Type B pancreatic cell (in vitro differentiated cells): ENCODE measurements at regions not wholly inside any gene's neighbourhood (a gene's known extent, or its start where the extent isn't known, plus 50 kb on each side); places are given as distances from the start of the nearest gene placed in this dataset.

ENCODE experiments used
- DNase-seq: peaks from one replicate; pipeline ENCODE4 v3.0.0; 2021; ENCODE audit warnings: mixed read lengths; ENCODE audit not compliant: unreplicated experiment; ENCODE audit errors: extremely low spot score
- H3K27ac Mint-ChIP-seq: 2 replicates; pipeline ENCODE4 v1.8.0; 2021; ENCODE audit warnings: mild to moderate bottlenecking, mixed read lengths
- H3K27me3 Mint-ChIP-seq: 2 replicates; pipeline ENCODE4 v1.8.0; 2021; ENCODE audit warnings: mixed read lengths
- H3K36me3 Mint-ChIP-seq: 2 replicates; pipeline ENCODE4 v1.8.0; 2021; ENCODE audit warnings: mixed read lengths
- H3K4me1 Mint-ChIP-seq: one replicate; pipeline ENCODE4 v1.8.0; 2021; ENCODE audit warnings: mixed read lengths; ENCODE audit not compliant: unreplicated experiment
- H3K4me3 Mint-ChIP-seq: 2 replicates; pipeline ENCODE4 v1.8.0; 2021; ENCODE audit warnings: mild to moderate bottlenecking, mixed read lengths
- H3K9me3 Mint-ChIP-seq: 2 replicates; pipeline ENCODE4 v1.8.0; 2021; ENCODE audit warnings: mixed read lengths
- TF ChIP-seq, protein P1 (sequence below): fragments of 200-600 bp; sonication (generic); conservative IDR thresholded peaks from 2 replicates; pipeline ENCODE4 v1.5.0; 2021; ENCODE audit warnings: antibody characterized with exemption, mild to moderate bottlenecking

DNA sequence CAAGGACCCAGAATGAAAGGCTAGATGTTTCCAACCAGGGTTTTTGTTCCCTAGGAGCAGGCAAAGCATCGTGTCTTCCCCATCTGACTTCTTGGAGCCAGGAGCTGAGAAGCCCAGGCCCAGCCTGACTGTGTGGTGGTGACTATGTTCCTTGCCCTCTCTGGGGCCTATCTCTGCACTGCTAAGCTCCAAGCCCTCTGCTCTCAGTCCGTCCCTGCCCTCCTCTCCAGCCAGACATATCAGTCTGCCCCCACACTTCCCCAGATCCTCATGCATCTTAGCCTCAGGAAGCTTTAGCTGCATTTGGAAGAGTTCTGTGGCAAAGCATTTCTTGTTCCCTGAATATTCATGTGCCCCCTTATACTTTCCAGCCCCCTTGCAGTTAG, 196.6 kb downstream of the CYP26B1 start:
- H3K4me1 Mint-ChIP-seq, result peaks cover 39% of the 10 kb centered on the region
- peaks cover 5% of the 10 kb centered on the region for H3K9me3 Mint-ChIP-seq
- H3K27ac Mint-ChIP-seq, result peak overlapping the region; percentile 37
- H3K4me3 Mint-ChIP-seq, result no peak overlapping the region
- TF ChIP-seq, protein P1, sequence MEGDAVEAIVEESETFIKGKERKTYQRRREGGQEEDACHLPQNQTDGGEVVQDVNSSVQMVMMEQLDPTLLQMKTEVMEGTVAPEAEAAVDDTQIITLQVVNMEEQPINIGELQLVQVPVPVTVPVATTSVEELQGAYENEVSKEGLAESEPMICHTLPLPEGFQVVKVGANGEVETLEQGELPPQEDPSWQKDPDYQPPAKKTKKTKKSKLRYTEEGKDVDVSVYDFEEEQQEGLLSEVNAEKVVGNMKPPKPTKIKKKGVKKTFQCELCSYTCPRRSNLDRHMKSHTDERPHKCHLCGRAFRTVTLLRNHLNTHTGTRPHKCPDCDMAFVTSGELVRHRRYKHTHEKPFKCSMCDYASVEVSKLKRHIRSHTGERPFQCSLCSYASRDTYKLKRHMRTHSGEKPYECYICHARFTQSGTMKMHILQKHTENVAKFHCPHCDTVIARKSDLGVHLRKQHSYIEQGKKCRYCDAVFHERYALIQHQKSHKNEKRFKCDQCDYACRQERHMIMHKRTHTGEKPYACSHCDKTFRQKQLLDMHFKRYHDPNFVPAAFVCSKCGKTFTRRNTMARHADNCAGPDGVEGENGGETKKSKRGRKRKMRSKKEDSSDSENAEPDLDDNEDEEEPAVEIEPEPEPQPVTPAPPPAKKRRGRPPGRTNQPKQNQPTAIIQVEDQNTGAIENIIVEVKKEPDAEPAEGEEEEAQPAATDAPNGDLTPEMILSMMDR, result no peak
- DNase-seq, result no peak
- H3K27me3 Mint-ChIP-seq, result no peaks in the 10 kb centered on the region
- no peaks in the 10 kb centered on the region for H3K36me3 Mint-ChIP-seq

DNA sequence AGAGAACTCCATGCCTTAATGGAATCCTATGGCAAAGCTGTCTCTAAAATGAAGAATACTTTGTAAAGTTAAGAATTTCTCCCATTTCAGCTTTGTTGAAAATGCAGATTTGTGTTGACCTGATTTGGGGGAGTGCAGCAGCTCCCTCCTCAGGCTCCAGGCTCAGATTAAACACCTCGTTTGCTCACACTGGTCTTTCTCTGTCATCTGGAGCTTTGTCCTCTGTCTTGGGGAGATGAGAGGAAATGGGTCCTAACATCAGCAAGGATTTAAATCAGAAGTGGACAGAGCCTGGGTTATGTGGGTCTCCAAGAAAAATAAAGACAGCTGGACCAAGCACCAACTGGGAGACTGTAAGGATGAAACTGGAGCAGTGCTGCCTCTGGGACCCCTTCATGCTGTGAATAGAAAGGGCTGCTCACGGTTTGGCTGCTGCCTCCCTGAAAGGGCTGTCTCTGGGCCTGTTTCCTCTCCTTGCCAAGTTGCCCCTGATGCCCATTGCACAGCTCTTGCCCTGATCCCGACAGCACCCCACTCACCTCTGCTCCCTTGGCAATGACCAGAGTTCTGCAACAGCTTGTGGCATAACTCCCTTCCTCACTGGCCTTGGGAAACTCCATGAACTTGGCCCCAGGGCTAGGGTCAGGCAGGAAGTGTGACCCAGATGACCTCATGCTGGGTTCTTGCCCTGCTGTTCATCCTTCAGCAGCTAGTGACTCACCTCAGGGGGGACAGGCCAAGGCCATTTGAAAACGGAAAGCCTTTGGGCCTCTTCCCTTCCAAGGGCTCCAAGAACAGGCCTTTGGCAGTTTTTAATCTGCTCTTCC, 197.2 kb downstream of the CYP26B1 start:
- Mint-ChIP-seq H3K4me1 (peaks cover 40% of the 10 kb centered on the region), H3K4me3 (no peak overlapping the region), H3K27ac (no peak overlapping the region), H3K27me3 (no peaks in the 10 kb centered on the region), H3K9me3 (peaks cover 5% of the 10 kb centered on the region), H3K36me3 (no peaks in the 10 kb centered on the region)
- TF ChIP-seq, protein P1, result no peak
- DNase-seq, result peak; percentile 47

DNA sequence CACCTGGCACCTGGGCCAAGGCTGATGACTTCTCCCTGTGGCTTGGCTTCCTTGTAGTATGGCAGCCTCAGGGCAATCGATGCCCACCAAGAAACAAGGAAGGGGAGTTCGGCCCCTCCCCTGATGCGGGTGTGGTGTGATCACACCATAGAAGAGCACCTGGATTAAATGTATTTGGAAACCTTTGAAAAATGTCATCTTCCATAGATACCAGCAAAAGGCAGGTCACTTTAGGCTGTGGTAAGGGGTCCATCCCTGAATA, 198.2 kb downstream of the CYP26B1 start:
- H3K27ac Mint-ChIP-seq, result no peak overlapping the region
- peaks cover 50% of the 10 kb centered on the region for H3K4me1 Mint-ChIP-seq
- no peak for DNase-seq
- H3K27me3 Mint-ChIP-seq, result no peaks in the 10 kb centered on the region
- peaks cover 5% of the 10 kb centered on the region for H3K9me3 Mint-ChIP-seq
- TF ChIP-seq, protein P1, result no peak
- H3K4me3 Mint-ChIP-seq, result no peak overlapping the region
- no peaks in the 10 kb centered on the region for H3K36me3 Mint-ChIP-seq

DNA sequence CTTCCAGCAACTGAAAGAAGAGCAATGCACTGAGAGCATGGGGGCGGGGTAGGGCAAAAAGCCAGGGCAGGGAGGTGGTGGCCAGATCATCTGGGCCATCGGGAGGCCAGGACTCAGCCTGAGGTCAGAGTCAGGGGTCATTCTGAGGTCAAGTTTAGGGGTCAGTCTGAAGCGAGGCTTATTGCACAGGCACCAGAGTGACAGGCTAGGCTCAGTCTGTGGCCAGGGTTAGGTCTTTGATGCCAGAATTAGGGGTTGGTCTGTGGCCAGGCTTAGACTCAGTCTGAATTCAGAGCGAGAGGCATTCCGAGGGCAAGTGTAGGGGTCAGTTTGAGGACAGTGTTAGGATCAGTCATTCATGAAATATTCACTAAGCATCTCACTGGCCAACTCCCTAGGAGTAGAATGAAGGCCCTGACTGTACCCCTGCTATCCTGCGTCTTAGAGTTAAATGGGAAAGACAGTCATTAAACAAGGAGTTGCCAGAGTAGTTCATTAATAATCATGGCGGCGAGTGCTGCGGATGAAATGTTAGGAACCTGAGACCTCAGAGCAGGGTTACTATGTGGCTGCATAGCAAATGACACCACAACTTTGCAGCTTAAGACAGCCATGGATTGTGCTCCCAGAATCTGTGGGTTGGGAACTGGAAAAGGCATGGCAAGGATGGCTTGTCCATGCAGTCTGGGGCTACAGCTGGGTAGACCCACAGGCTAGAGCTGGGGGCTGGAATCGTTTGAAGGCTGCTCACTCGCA, 198.7 kb downstream of the CYP26B1 start:
- Mint-ChIP-seq H3K27me3 (no peaks in the 10 kb centered on the region), H3K9me3 (peaks cover 5% of the 10 kb centered on the region), H3K27ac (no peak overlapping the region), H3K4me1 (peaks cover 54% of the 10 kb centered on the region), H3K4me3 (no peak overlapping the region), H3K36me3 (no peaks in the 10 kb centered on the region)
- DNase-seq, result peak; percentile 43
- TF ChIP-seq, protein P1, result no peak

DNA sequence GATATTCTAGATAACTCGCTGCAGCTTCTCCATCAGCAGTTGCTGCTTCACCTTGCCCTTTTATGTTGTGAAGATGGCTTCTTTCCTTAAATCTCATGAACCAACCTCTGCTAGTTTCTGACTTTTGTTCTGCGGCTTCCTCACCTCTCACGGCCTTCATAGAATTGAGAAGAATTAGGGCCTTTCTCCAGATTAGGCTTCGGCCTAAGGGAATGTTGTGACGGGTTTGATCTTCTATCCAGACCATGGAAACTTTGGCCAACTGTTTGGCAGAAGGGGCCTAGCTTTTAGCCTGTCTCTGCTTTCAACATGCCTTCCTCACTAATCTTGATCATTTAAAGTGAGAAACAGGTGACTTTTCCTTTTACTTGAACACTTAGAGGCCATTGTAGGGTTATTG, 199.9 kb downstream of the CYP26B1 start:
- no peak for DNase-seq
- TF ChIP-seq, protein P1, result no peak
- H3K4me3 Mint-ChIP-seq, result no peak overlapping the region
- H3K9me3 Mint-ChIP-seq, result peaks cover 2% of the 10 kb centered on the region
- H3K36me3 Mint-ChIP-seq, result no peaks in the 10 kb centered on the region
- no peak overlapping the region for H3K27ac Mint-ChIP-seq
- H3K27me3 Mint-ChIP-seq, result no peaks in the 10 kb centered on the region
- peaks cover 56% of the 10 kb centered on the region for H3K4me1 Mint-ChIP-seq
